DOHH2 (cell line): ENCODE measurements at regions not wholly inside any gene's neighbourhood (a gene's known extent, or its start where the extent isn't known, plus 50 kb on each side); places are given as distances from the start of the nearest gene placed in this dataset.

Experiments used
- H3F3A ChIP-seq: fragments of 200-600 bp; sonication (generic), shearing (Covaris generic); 2 replicates; pipeline ENCODE4 v1.6.0; 2016; ENCODE audit warnings: antibody characterized with exemption, mild to moderate bottlenecking; ENCODE audit not compliant: control insufficient read depth, insufficient read depth
- H3K27ac ChIP-seq: fragments of 200-600 bp; sonication (generic); 2 replicates; pipeline ENCODE4 v1.5.1; 2014; ENCODE audit warnings: low read depth, mild to moderate bottlenecking, low read length, moderate library complexity
- H3K27me3 ChIP-seq: fragments of 200-600 bp; sonication (generic); 2 replicates; pipeline ENCODE4 v1.6.1; 2014; ENCODE audit warnings: mild to moderate bottlenecking, low read length, mixed read lengths; ENCODE audit not compliant: control insufficient read depth
- H3K36me3 ChIP-seq: fragments of 200-600 bp; sonication (generic); 2 replicates; pipeline ENCODE4 v1.6.1; 2014; ENCODE audit warnings: mild to moderate bottlenecking, low read length, moderate library complexity, mixed read lengths; ENCODE audit not compliant: control insufficient read depth
- H3K4me1 ChIP-seq: fragments of 200-600 bp; sonication (generic); 2 replicates; pipeline ENCODE4 v1.6.1; 2014; ENCODE audit warnings: mild to moderate bottlenecking, low read length, mixed read lengths; ENCODE audit not compliant: control insufficient read depth
- H3K4me2 ChIP-seq: fragments of 200-600 bp; sonication (generic); 2 replicates; pipeline ENCODE4 v1.6.0; 2014; ENCODE audit warnings: mild to moderate bottlenecking, low read length, moderate library complexity
- H3K4me3 ChIP-seq: fragments of 200-600 bp; sonication (generic); 2 replicates; pipeline ENCODE4 v1.5.1; 2014; ENCODE audit warnings: mild to moderate bottlenecking, low read length, mixed read lengths
- H3K79me2 ChIP-seq: fragments of 200-600 bp; sonication (generic); 2 replicates; pipeline ENCODE4 v1.6.1; 2014; ENCODE audit warnings: mild to moderate bottlenecking, low read length, mixed read lengths; ENCODE audit not compliant: control insufficient read depth
- H3K9me2 ChIP-seq: fragments of 200-600 bp; sonication (generic); replicated peaks from 2 replicates; pipeline ENCODE4 v1.6.1; 2014; ENCODE audit warnings: mild to moderate bottlenecking, low read length, mixed read lengths; ENCODE audit not compliant: control insufficient read depth
- H3K9me3 ChIP-seq: fragments of 200-600 bp; sonication (generic); 2 replicates; pipeline ENCODE4 v1.6.1; 2014; ENCODE audit warnings: antibody characterized with exemption, low read length, mixed read lengths; ENCODE audit not compliant: control insufficient read depth, insufficient read depth
- H4K20me1 ChIP-seq: fragments of 200-600 bp; sonication (generic); 2 replicates; pipeline ENCODE4 v1.6.0; 2014; ENCODE audit warnings: low read depth, mild to moderate bottlenecking, antibody characterized with exemption, low read length, moderate library complexity; ENCODE audit not compliant: control insufficient read depth, insufficient read depth
- EZH2phosphoT487 ChIP-seq: fragments of 200-600 bp; sonication (generic); IDR thresholded peaks from 2 replicates; pipeline ENCODE4 v1.6.1; 2017; ENCODE audit warnings: borderline replicate concordance, mild to moderate bottlenecking, antibody characterized with exemption, low read length, moderate library complexity, mixed read lengths
- TF ChIP-seq, protein P1 (sequence below): fragments of 200-600 bp; sonication (generic); IDR thresholded peaks from one replicate; pipeline ENCODE4 v1.5.1; 2014; ENCODE audit warnings: antibody characterized with exemption, mild to moderate bottlenecking, low read depth, low read length; ENCODE audit not compliant: poor library complexity, severe bottlenecking

DNA sequence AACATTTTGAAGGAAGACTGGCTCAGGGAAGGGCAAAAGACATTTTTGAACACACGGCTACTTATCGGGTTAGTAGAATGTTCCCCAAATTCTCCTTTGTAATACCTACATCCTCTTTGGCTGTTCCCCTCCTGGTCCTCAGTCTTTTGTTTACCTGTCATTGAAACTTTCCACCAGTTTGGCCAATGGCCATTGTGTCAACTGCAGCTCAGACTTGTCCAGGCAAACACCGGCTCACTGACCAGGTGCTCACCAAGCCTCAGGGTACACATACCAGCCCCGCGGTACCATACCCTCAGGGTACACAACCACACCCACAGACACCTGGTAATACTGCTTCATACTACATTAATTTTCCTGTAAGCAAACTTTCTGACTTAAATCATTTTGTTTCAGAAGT is 84.8 kb upstream of the ZNF648 start:
- no peaks in the 10 kb centered on the region for H3K36me3 ChIP-seq
- H3K4me3 ChIP-seq = no peak overlapping the region
- H3K9me3 ChIP-seq = no peaks in the 10 kb centered on the region
- H4K20me1 ChIP-seq = no peaks in the 10 kb centered on the region
- no peaks in the 10 kb centered on the region for H3K9me2 ChIP-seq
- no peaks in the 10 kb centered on the region for H3F3A ChIP-seq
- no peak overlapping the region for H3K4me2 ChIP-seq
- no peaks in the 10 kb centered on the region for H3K4me1 ChIP-seq
- no peak for TF ChIP-seq EZH2phosphoT487
- TF ChIP-seq, protein P1, sequence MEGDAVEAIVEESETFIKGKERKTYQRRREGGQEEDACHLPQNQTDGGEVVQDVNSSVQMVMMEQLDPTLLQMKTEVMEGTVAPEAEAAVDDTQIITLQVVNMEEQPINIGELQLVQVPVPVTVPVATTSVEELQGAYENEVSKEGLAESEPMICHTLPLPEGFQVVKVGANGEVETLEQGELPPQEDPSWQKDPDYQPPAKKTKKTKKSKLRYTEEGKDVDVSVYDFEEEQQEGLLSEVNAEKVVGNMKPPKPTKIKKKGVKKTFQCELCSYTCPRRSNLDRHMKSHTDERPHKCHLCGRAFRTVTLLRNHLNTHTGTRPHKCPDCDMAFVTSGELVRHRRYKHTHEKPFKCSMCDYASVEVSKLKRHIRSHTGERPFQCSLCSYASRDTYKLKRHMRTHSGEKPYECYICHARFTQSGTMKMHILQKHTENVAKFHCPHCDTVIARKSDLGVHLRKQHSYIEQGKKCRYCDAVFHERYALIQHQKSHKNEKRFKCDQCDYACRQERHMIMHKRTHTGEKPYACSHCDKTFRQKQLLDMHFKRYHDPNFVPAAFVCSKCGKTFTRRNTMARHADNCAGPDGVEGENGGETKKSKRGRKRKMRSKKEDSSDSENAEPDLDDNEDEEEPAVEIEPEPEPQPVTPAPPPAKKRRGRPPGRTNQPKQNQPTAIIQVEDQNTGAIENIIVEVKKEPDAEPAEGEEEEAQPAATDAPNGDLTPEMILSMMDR = no peak
- no peaks in the 10 kb centered on the region for H3K79me2 ChIP-seq
- H3K27ac ChIP-seq = no peak overlapping the region
- no peaks in the 10 kb centered on the region; the same call in 1 of the 2 replicates for H3K27me3 ChIP-seq

DNA sequence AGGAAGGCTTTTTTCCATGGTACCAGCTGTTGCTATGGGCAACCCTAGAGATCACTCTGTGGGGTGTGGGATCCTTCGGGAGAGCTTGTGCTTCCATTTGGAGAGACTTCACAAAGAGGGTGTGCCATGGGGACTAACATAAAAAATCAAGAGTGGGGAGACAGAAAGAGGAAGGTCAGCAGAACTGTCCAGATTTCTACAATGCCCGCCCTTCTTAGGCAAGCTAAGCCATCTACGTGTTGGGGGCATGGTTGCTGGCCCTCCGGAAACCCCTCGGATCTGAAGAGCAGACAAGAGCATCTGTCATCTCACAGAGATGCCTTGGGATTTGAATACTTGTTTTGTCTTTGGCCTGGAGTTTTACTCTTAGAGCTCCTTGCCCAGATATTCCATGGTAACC is 83.9 kb upstream of the ZNF648 start:
- Histone ChIP-seq H3K4me2 (no peak overlapping the region), H4K20me1 (no peaks in the 10 kb centered on the region), H3K27me3 (no peaks in the 10 kb centered on the region; the same call in 1 of the 2 replicates), H3F3A (no peaks in the 10 kb centered on the region), H3K79me2 (no peaks in the 10 kb centered on the region), H3K4me3 (no peak overlapping the region), H3K9me2 (no peaks in the 10 kb centered on the region), H3K27ac (no peak overlapping the region), H3K4me1 (no peaks in the 10 kb centered on the region), H3K9me3 (no peaks in the 10 kb centered on the region), H3K36me3 (no peaks in the 10 kb centered on the region)
- TF ChIP-seq, protein P1 = no peak
- TF ChIP-seq EZH2phosphoT487 = no peak

DNA sequence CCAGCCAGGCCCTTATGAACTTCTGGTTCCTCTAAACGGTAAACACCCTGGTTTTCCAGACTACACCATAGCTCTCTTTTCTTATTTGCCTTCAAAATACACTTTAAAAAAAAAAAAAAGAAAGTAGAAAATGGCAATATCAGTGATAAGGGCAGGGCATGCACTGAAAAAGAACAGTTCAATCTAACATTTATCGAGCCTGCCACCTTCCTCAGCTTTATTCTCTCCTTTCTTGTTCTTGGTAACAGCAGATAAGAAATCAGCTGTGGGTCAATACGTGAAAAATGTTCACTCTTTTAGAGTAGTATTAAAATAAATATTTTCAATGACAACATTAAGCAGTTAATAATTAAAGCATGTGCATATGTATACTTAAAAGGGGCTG is 83.1 kb upstream of the ZNF648 start:
- H3K36me3 ChIP-seq = no peaks in the 10 kb centered on the region
- no peak overlapping the region for H3K4me3 ChIP-seq
- TF ChIP-seq, protein P1 = no peak
- no peak for TF ChIP-seq EZH2phosphoT487
- H3K9me2 ChIP-seq = no peaks in the 10 kb centered on the region
- no peak overlapping the region for H3K27ac ChIP-seq
- H3K79me2 ChIP-seq = no peaks in the 10 kb centered on the region
- H4K20me1 ChIP-seq = no peaks in the 10 kb centered on the region
- H3K4me1 ChIP-seq = no peaks in the 10 kb centered on the region
- no peaks in the 10 kb centered on the region; the same call in 1 of the 2 replicates for H3K27me3 ChIP-seq
- no peaks in the 10 kb centered on the region for H3F3A ChIP-seq
- H3K4me2 ChIP-seq = no peak overlapping the region
- no peaks in the 10 kb centered on the region for H3K9me3 ChIP-seq
